Fibroblast of upper back skin (primary cell): ENCODE measurements at regions not wholly inside any gene's neighbourhood (a gene's known extent, or its start where the extent isn't known, plus 50 kb on each side); places are given as distances from the start of the nearest gene placed in this dataset.

ENCODE experiments used
- DNase-seq: peaks from one replicate; pipeline ENCODE4 v3.0.0-alpha.2; 2013

DNA sequence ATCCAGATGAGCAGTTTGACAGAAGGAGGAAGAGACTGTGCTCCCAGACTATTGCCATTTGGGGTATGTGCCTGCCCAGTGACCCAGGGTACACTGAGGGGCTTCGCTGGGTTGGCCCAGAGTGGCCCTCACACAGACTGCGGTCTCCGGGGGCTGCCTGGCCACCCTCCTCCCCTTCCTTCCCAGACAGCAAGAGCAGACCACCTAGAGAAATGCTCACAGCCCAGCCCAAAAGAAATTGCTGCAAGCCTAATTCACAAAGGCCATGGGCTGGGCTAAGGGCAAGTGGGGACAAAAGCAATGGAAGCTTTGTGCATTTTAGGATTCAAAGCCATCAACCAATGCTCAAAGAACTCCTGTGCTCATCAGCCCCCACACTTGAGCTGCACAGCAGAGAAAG is 277.6 kb downstream of the CDC5L start:
- no peak for DNase-seq

DNA sequence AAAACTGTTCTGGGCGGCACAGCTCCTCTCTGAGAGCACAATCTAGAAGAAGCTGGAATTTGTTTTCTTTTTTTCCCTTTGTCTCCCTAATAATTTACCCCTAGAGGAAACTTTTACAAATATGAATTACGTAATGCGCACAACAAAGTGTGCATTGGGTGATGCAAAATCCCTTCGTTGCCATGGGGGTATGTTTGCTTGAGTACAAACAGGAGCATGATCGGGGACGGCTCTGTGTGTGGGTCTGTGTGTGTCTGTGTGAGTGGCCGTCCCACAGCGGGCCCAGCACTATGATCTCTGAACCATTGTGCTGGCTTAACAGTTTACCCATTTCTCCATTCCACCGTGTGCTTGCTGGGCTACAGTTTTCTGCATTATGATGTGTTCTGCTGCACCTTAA is 278.2 kb downstream of the CDC5L start:
- no peak for DNase-seq

DNA sequence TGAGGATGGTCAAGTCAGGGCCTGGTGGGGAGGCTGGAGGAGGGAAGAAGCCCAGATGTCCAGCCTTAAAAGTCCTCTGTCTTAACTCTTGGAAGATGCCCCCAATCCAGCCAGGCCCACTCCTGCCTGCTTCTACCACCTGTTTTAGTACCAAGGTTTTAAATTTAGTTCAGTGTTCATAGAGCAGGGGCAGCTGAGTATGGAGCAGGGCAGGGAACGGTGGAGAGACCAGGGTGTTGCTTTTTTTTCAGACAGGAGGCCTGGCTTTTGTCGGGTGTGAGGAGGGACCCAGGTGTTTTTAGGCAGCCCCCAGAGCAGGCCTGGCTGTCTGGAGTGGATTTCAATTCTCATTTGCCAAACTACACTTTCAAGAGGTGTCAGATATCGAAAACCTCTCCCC is 278.8 kb downstream of the CDC5L start:
- DNase-seq: no peak

DNA sequence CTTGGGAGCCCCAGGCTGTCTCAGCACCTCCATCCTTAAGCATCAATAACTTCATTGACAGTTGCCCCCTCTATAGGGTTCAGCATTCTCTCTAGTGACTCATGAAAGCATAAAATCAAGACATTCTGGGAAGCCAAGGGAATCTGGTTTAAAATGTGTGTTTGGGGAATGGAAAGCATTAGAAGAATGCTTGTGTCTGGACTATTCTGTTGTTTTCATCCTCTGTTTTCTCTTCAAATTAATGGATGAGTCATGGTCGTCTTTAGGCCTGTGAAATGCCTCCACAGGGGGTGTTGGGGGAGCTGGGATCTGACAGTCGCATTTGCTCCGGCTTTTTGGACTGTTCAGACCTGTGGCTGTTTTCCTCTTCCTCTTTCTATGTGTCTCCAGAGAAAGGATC is 279.7 kb downstream of the CDC5L start:
- peak; percentile 99 for DNase-seq

DNA sequence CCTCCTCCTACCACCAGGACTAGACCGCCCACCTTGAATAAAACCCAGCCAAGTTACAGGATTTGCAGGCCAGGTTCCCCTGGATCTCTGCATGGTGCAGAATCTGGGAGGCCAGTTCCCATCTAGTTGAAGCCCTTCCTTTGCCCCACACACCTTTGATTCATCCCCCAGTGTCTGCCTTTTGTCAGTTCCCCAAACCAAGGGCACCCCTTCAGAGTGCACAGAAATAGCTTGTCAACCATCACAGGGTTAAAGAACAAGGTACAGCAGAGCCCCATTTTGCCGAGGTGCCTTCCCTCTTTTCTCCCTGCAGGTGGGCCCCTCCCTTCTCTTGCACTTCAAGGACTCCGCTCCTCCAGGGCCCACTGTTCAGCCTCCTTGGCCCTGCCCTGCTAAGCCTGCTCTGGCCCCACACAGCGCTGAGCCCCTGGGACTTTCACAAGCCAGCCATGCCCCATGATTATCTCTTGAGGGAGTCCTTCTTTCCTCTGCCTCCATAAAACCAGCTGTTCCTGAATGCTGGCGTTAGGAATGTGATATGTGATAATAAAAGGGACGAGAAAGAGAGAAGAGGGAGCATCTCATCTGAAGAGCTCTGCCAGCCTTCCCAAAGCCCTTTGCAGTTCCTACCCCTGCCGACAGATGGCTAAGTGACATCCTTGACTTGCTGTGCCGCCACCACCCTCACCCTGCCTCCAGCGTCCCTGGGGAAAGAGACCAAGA is 280.3 kb downstream of the CDC5L start:
- peak; percentile 52 for DNase-seq

DNA sequence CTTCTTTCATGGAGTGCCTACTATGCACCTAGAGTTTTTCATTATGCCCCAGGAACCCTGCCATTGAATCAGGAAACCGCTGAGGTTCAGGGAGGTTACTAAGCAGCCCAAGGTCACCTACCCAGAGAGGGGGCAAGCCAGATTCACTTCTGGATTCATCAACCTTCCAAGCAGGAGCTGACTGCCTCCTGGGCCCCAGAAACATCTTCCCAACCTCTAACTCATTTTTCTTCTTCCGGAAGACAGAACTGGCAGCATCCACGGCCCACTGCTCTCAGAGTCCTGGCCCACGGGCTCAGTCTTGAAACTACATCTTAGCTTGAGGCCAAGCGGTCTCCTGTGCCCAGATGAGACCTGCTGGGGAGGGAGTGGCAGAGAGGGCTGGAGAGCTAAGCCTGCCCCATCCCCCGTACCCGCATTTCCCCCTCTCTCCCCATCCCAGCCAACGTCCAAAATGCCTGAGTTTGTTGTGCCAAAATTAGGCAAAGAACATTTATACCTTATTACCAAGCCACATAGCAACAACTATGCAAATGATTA is 281.0 kb downstream of the CDC5L start:
- DNase-seq: no peak

DNA sequence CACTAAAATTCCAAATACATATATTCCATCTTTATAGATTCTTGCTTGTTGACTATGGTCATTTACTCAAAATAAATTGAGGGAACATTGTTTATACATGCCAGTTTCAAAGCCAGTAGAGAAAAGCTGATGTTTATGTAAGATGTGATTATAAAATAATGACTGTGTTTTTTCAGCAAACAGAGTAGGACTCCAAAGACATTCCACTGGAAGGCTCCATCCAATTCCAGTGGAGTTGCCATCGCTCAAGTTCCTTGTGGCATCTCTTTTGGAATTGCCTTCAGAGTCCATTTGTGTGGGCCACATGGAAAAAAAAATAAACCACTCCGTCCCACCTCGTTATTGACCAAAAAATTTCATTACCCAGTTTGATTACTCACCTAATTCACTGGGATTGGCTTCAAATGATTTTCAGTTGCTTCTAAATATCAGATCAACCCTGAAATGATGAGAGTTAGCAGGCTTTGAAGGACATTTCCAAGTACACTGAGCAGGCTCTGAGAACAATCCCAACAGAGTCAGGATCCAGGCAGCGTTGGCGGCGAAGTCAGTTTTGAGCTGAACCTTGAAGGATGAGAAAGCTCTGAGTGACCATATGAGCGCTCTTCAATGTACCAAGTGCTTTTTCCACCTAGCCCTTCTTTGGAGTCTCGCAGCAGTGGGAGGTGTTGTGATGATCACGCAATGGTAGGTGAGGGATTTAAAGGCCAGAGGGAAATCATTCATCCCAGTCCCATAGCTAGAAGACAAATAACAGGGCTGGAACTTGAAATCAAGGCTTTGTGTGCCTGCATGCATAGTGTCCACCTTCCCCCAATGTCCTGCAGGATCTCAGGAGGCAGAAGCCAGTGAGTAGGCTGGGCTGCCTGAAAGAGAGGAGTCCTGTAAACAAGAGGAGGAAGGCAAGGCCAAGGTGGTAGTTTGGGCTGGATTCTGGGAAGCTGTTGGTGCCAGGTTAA is 281.7 kb downstream of the CDC5L start:
- no peak for DNase-seq

DNA sequence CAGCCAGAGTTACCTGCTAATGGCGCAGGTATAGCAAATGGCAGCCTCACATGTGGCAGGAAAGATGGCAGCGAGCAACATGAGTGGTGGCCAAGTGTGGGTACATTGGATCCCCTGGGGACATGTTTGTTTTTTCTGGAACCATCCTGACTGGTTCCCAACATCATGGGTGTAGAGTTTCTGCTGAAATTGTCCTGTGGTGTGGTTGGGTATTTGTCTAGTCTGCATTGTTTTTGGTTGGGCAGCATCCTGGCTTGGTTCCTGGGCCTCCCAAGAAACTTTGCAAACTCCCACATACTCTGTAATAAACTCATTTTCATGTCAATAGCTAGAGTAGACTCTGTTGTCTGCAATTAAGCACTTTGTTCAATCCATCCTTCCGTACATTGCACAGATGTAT is 282.6 kb downstream of the CDC5L start:
- DNase-seq: no peak

DNA sequence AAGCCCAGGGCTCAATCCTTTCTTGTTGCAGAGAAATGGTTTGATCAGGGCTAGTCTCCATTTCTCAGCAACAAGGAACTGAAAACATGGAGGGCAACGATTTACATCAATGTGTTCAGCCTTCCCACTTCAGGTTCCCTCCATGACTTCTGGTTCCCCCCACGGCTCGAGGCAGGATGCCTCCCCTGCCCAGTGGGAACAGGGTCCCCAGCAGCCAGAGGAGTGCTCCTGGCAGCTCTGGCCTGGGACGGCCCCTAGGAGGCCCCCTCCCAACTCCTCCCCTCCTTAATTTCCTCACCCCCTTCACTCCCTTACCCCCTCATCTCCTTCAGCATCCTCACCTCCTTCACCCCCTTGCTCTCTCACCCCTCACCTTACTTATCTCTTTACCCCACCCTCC is 283.8 kb downstream of the CDC5L start:
- DNase-seq: no peak

DNA sequence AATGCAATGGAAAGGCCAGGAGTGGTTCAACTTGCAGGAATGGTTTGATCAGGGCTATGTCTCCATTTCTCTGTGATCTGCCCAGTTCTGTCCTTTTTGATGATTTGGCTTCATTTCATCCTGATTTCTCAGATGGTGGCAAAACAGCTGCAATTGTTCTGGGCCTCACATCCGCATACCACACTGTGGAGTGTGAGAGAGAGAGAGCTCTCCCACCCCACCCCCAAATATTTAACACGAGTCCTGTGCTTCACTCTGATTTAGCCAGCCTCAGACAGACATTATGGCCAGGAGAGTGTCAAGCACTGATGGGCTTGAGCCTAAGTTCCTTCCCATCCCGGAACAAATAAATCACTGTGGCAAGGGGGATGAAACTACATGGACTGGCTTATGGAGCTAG is 284.6 kb downstream of the CDC5L start:
- DNase-seq: peak; percentile 65

DNA sequence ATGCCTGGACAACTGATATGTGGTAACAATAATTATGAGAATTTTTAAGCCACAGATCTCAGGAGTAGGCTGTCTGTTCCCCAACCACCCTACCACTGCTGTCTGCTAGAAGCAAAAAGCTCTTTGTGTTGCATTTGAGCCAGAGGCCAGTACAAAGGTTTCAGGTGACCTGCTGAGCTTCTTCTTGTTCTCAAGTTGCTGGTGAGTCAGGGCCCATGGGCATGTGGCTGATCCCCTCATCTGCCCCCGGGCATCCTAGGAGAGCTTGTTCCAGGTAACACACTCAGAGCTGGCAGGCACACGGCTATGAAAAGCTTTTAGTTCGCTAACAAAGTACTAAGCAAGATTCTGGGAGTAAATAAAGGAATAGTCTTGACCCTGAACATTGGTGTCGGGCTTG is 285.3 kb downstream of the CDC5L start:
- DNase-seq: no peak

DNA sequence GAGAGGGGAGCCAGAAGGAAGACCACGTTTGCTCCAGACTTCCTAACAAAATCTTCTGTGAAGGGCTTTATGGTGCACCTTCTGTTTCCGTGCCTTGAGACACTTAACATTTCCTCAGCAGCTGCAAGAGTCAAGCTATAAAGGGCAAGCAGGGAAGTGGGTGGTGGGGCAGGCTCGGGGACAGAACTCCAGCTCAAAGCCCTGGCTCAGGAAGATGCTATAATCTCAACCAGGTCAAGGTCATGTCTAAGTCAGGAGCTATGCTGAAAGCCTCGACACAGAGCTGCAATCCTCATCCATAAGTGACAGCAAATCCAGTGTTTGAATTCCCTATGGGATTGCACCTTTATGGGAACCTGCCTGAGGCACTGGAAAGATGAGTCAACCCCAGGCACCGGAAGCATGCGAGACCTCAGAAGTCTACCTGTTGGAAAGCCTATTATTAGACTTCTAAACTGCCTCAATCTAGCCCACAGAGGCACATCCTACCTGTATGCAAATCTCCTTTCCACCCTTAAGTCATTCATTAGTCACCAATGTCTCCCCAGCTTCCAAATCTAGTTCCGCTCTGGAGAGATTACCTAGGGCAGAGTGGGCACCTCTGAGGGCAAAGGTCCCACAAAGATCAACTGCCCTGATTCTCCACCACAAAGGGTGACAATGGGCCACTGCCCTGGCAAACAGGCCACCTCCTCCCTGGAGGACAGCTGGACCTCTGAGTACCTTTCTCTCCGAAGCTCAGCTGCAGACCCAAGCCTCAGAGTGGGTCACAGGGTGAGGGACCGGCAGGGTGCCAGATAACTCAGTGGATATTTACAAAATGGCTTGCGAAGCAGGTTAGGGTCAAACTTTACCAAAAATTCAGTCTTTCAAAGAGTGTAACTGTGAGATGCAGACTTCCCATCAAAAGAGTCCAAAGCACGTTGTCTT is 287.0 kb downstream of the CDC5L start:
- no peak for DNase-seq

DNA sequence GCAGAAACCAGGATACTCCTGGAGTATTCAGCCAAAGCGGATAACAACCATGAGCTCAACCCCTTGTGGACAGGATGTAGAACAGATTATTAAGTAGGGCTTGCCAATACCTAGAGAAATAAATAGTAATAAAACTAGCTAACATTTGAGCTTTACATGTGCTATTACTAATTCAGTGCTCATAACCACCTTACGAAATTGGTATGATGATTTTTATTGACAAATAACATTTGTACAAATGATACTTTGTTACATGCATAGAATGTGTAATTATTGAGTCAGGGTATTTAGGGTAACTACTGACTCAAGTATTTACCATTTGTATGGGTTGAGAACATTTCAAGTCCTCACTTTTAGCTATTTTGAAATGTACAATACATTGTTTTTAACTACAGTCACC is 287.9 kb downstream of the CDC5L start:
- DNase-seq: no peak

DNA sequence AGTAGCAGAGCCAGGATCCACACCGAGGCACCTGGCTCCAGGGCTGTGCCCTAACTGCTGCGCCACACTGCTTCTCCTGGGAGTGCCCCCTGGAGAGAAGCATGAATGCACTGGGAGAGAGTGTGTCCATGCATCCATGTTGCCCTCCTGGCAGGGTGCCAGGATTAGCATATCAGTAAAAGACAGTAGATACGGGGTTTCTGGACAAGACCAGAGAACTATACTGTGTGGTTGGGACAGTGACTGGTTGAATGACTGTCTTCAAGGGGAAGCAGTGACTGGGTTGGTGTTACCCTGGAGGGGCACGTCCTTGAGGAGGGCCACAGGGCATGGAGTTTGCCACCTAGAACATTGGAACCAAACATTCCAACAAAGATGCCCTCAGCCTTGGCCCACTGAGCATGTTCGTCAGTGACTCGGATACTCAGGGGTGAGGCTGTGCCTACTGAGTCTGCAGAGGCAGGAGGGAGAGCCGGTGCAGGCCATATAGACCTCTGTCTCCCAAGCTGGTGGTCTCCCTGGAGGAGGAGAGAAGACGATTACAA is 288.8 kb downstream of the CDC5L start:
- no peak for DNase-seq

DNA sequence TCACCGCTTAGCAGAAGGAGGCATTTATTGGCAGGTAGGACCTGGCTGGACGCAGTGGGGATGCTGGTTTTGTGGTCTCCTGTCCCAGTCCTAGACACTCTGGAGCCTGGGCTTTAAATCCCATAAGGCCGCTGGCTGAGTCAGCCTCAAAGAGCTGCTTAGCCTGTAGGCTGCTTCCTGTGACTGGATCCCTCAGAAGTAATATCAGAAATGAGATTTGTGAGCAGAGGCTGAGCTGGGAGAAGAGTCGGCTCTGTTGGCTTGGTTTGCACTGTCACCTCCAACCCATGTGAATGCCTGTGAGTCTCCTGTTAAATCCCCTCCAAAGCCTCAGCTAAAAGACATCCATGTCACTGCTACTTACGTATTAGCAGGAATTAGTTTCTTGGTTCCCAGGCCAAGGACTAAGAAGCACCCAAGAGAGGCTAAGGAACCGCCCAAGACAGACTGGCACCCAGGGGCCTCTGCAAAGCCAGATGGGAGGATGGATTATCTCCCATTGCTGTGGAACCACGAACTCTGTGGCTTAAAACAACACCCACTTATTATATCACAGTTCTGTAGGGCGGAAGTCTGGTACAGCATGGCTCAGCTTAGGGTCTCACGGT is 289.4 kb downstream of the CDC5L start:
- no peak for DNase-seq

DNA sequence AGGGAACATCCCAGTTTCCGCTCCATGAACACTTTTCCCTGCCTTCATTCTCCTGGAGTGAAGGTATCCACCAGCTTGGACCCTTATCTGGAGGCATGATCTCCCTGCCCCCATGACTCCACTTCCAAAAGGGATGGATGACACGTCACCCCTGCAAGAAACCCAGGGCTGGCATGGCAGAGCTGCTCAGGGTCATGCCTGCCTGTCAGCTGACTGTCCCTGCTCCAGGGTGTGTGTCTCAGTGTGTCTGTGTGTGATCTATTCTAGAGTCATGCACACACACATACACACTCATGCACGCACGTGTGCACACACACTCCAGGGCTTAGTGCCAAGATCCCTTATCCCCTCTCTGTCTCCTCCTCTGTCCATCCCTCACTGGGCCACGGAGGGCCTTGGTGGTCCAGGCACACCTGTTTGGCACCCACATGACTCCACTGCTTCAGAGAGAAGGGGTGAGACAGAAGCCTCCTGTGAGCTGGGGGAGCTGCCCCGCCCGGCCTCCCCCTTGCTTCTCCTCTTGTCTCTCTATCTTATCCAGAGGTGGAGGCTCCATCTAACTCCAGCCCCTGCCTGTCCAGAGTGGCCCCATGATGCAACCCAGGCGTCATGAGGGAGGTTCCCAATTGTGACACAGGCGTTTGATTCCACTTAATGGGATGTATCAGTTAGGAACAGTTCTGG is 290.9 kb downstream of the CDC5L start:
- DNase-seq: no peak

DNA sequence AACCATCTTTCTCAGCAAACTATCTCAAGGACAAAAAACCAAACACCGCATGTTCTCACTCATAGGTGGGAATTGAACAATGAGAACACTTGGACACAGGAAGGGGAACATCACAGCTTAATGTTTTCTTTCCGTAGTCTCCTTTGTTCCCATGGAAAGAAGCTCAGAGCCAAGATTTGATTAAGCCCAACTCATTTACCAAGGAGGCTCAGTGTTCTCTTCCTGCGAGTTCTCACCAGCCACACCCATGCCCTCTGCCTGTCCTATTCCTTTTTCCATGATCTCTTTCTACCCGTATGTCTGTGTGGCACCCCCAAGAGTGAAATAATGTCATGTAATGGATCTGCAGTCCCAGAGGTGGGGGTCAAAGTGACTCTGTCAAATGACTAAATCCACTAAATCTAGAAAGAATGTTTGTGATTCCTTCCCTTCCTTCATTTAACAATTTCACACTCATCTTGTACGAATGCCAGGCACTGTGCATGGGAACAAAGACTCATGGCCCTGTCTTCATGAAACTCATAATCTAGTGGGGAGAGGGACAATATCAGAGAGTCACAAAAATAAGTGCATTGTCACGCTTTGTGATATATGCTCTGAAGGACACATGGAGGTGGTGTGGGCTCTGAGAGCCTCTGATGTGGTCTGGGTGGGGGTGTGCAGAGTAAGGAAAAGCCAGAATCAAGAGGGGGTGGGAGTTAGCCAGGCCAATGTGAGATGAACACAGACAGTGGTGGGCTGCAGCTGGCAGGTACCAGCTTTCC is 292.1 kb downstream of the CDC5L start:
- no peak for DNase-seq

DNA sequence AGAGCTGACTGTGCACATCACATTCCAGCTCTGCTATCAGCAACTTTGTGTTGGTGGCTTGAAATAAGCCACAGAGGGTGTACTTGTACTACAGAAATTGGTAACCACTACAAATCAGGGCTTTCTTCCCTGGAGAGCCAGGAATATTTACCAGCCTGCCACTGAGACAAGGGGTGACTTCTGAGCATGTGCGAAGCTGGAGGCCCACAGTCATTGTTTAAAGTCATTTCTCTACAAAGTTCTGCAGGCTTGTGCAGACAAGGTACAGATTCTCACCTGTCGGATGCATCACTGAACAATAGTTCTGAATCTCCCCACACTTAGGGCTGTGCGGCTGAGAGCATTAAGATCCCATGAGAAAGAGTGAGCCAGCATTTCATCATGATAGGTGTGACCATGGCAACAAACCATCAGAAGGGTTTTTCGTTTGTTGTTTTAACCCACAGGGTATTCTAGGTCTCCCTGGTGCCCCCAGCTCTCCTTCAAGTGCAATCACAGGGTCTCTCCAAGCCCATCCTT is 292.8 kb downstream of the CDC5L start:
- DNase-seq: peak; percentile 31

DNA sequence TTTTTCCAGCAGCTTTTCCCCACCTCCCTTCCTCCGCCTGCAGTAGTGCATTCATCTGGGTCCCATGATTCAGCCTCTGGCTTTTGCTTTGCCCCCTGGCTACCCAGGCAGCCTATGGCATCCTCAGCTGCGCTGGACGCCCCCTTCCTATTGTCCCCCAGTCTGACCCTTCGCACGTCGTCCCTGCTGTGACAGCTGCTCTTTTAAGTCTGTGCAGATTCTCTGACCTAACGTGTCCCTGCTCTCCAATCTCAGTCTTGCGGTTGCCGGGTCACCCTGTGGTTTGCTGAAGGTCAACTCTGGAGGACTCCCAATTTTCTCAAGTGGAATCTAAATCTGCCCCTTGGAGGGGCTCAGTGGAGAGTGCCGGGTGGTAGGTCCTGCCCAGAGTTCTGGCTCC is 294.3 kb downstream of the CDC5L start:
- DNase-seq: peak; percentile 58

DNA sequence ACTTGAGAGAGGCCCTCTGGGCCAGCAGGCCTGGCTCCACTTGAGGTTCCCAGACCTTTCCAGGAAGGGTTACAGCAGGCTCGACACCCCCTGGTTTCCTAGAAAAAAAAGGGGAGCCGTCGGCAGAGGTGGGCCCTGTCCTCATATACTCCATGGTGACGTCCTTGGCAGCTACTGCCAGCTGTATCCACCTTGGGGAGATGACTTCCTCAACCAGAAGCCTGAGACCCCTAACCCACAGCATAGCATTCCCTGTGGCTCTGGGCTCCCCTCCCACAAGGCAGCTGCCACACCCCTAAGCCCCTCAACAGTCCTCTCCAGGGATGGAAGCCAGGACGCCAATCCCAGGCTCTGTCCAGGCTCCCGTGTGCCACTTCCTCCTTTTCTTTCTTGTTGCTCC is 294.8 kb downstream of the CDC5L start:
- no peak for DNase-seq
